Loucy (cell line): ENCODE measurements at regions not wholly inside any gene's neighbourhood (a gene's known extent, or its start where the extent isn't known, plus 50 kb on each side); places are given as distances from the start of the nearest gene placed in this dataset.

Experiments used
- H2AFZ ChIP-seq: fragments of 200-600 bp; sonication (generic); 2 replicates; pipeline ENCODE4 v1.6.0; 2016; ENCODE audit warnings: antibody characterized with exemption, mild to moderate bottlenecking, low read length, moderate library complexity
- H3F3A ChIP-seq: fragments of 200-600 bp; 2 replicates; pipeline ENCODE4 v1.6.0; 2016; ENCODE audit warnings: antibody characterized with exemption, low read depth, mild to moderate bottlenecking
- H3K27me3 ChIP-seq: fragments of 200-600 bp; sonication (generic); 2 replicates; pipeline ENCODE4 v1.6.1; 2014; ENCODE audit warnings: low read length, mild to moderate bottlenecking; ENCODE audit not compliant: insufficient read depth, poor library complexity, severe bottlenecking
- H3K36me3 ChIP-seq: fragments of 200-600 bp; sonication (generic); 2 replicates; pipeline ENCODE4 v1.6.1; 2016; ENCODE audit warnings: low read length; ENCODE audit not compliant: insufficient read depth
- H3K4me1 ChIP-seq: fragments of 200-600 bp; sonication (generic); 2 replicates; pipeline ENCODE4 v1.5.1; 2014; ENCODE audit warnings: low read length, mild to moderate bottlenecking; ENCODE audit not compliant: insufficient read depth, poor library complexity, severe bottlenecking
- H3K4me2 ChIP-seq: fragments of 200-600 bp; sonication (generic); 2 replicates; pipeline ENCODE4 v1.6.0; 2014; ENCODE audit warnings: antibody characterized with exemption, low read length, low read depth, mild to moderate bottlenecking; ENCODE audit not compliant: poor library complexity, severe bottlenecking
- H3K4me3 ChIP-seq: fragments of 200-600 bp; sonication (generic); 2 replicates; pipeline ENCODE4 v1.5.1; 2014; ENCODE audit warnings: low read length, mild to moderate bottlenecking, mixed read lengths; ENCODE audit not compliant: poor library complexity, severe bottlenecking
- H3K79me2 ChIP-seq: fragments of 200-600 bp; sonication (generic); 2 replicates; pipeline ENCODE4 v1.6.1; 2014; ENCODE audit warnings: low read length; ENCODE audit not compliant: insufficient read depth
- H3K9ac ChIP-seq: fragments of 200-600 bp; sonication (generic); 2 replicates; pipeline ENCODE4 v1.6.0; 2014; ENCODE audit warnings: mild to moderate bottlenecking, low read depth, low read length, moderate library complexity; ENCODE audit not compliant: poor library complexity, severe bottlenecking
- H3K9me2 ChIP-seq: fragments of 200-600 bp; sonication (generic); replicated peaks from 2 replicates; pipeline ENCODE4 v1.6.1; 2016; ENCODE audit warnings: low read depth, low read length, mixed read lengths
- H3K9me3 ChIP-seq: fragments of 200-600 bp; sonication (generic); 2 replicates; pipeline ENCODE4 v1.6.1; 2014; ENCODE audit warnings: mild to moderate bottlenecking, antibody characterized with exemption, low read length, low read depth; ENCODE audit not compliant: insufficient read depth
- H4K20me1 ChIP-seq: fragments of 200-600 bp; sonication (generic); 2 replicates; pipeline ENCODE4 v1.6.0; 2014; ENCODE audit warnings: antibody characterized with exemption, low read length, mild to moderate bottlenecking; ENCODE audit not compliant: insufficient read depth, poor library complexity, severe bottlenecking
- EZH2phosphoT487 ChIP-seq: fragments of 200-600 bp; IDR thresholded peaks from 2 replicates; pipeline ENCODE4 v1.6.1; 2018; ENCODE audit warnings: antibody characterized with exemption, mild to moderate bottlenecking, moderate library complexity, borderline replicate concordance
- TF ChIP-seq, protein P1 (sequence below): fragments of 200-600 bp; sonication (generic); conservative IDR thresholded peaks from 2 replicates; pipeline ENCODE4 v1.5.1; 2014; ENCODE audit warnings: mild to moderate bottlenecking, antibody characterized with exemption, low read length

DNA sequence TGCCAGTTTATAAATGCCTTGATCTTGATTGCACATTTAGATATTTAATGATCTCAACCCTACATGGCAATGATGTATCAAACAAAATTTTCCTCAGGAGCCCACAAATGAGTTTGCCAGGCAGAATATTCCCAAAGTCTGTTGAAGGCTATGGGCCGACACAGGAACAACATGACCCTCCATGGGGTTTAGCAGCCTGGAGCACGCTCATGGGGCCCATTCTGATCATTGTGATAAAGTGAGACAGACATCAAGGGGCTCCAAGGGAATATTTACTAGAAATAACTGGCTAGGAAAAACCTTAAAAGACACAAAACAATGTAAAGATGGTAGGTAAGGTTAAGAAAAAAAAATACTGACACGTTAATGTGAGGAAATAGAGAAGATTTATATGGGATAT, 485.4 kb downstream of the PLCL1 start:
- no peak overlapping the region for H3K9ac ChIP-seq
- H2AFZ ChIP-seq: no peak overlapping the region
- H3F3A ChIP-seq: no peaks in the 10 kb centered on the region
- H3K36me3 ChIP-seq: no peaks in the 10 kb centered on the region
- no peaks in the 10 kb centered on the region for H4K20me1 ChIP-seq
- H3K9me3 ChIP-seq: no peaks in the 10 kb centered on the region
- H3K4me3 ChIP-seq: no peak overlapping the region
- H3K79me2 ChIP-seq: no peaks in the 10 kb centered on the region
- no peaks in the 10 kb centered on the region for H3K9me2 ChIP-seq
- no peak overlapping the region for H3K4me2 ChIP-seq
- no peaks in the 10 kb centered on the region for H3K4me1 ChIP-seq
- H3K27me3 ChIP-seq: no peaks in the 10 kb centered on the region
- TF ChIP-seq, protein P1, sequence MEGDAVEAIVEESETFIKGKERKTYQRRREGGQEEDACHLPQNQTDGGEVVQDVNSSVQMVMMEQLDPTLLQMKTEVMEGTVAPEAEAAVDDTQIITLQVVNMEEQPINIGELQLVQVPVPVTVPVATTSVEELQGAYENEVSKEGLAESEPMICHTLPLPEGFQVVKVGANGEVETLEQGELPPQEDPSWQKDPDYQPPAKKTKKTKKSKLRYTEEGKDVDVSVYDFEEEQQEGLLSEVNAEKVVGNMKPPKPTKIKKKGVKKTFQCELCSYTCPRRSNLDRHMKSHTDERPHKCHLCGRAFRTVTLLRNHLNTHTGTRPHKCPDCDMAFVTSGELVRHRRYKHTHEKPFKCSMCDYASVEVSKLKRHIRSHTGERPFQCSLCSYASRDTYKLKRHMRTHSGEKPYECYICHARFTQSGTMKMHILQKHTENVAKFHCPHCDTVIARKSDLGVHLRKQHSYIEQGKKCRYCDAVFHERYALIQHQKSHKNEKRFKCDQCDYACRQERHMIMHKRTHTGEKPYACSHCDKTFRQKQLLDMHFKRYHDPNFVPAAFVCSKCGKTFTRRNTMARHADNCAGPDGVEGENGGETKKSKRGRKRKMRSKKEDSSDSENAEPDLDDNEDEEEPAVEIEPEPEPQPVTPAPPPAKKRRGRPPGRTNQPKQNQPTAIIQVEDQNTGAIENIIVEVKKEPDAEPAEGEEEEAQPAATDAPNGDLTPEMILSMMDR: no peak
- TF ChIP-seq EZH2phosphoT487: no peak

DNA sequence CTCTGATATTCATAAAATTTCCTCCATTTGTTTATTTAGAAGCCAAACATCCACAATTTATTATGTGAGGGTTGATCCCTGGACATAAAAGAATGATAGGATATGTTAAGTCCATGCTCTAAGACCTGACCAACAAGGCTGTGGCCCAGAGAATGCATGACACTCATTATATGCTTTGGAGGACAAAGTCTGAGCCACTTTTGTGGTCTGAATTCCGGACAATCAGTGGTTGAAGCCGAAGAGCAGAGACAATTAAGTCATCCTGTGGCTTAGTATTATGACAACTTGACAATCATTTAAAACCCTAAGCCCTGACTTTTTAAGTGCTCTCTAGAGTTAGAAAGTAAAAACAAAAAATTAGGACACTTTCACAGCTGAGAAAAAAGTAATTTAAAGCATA, 483.3 kb downstream of the PLCL1 start:
- no peak overlapping the region for H3K4me3 ChIP-seq
- H3K79me2 ChIP-seq: no peaks in the 10 kb centered on the region
- H3K9ac ChIP-seq: no peak overlapping the region
- H3K4me2 ChIP-seq: no peak overlapping the region
- no peaks in the 10 kb centered on the region for H3K27me3 ChIP-seq
- H2AFZ ChIP-seq: no peak overlapping the region
- H3K4me1 ChIP-seq: no peaks in the 10 kb centered on the region
- no peak for TF ChIP-seq EZH2phosphoT487
- TF ChIP-seq, protein P1: no peak
- no peaks in the 10 kb centered on the region for H3K9me2 ChIP-seq
- H4K20me1 ChIP-seq: no peaks in the 10 kb centered on the region
- H3F3A ChIP-seq: no peaks in the 10 kb centered on the region
- H3K36me3 ChIP-seq: no peaks in the 10 kb centered on the region
- H3K9me3 ChIP-seq: no peaks in the 10 kb centered on the region

DNA sequence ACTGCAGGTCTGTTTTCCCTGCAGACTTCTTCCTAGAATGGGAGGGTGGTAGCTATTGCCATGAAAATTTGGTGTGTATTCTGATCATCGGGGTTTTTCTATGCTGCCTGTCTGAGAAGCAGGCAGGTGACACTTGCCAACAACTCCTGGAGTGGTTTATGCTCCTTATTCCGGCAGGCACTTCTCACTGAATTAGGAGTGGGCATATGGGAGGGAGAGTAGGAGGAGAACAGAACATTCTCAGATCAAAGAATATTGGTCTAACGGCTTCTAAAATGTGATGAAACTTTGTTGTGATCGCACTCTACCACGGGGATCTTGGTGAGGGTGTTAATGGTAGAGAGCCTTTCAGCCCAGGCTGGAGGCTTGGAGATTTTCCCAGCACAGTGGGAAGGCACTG, 480.8 kb downstream of the PLCL1 start:
- Histone ChIP-seq H3K4me1 (no peaks in the 10 kb centered on the region), H3K36me3 (no peaks in the 10 kb centered on the region), H3K9ac (no peak overlapping the region), H2AFZ (no peak overlapping the region), H3K4me3 (no peak overlapping the region), H3F3A (no peaks in the 10 kb centered on the region), H3K27me3 (no peaks in the 10 kb centered on the region), H3K4me2 (no peak overlapping the region), H4K20me1 (no peaks in the 10 kb centered on the region), H3K9me3 (no peaks in the 10 kb centered on the region), H3K79me2 (no peaks in the 10 kb centered on the region), H3K9me2 (no peaks in the 10 kb centered on the region)
- no peak for TF ChIP-seq EZH2phosphoT487
- TF ChIP-seq, protein P1: no peak
